ENCODE measurements at regions not wholly inside any gene's neighbourhood (a gene's known extent, or its start where the extent isn't known, plus 50 kb on each side); places are given as distances from the start of the nearest gene placed in this dataset.

- no peak overlapping the region for H3K9ac ChIP-seq (ENCODE audit: insufficient read depth in 1 of 2, low read length in 2 of 2)
- ATAC-seq (ENCODE audit: insufficient read depth, low FRiP score) (no peak), DNase-seq (peak in 2 of 3 donors; percentile 20 to 27)
- H3K9me3 ChIP-seq (ENCODE audit: control insufficient read depth in 4 of 4, insufficient read depth in 3 of 4, low read length in 3 of 4): peaks cover 0 to 4% (median 0%) of the 10 kb centered on the region in 4 donors
- TF ChIP-seq CTCF (IDR thresholded peaks at IDR 0.05; ENCODE audit: control extremely low read depth, extremely low read depth): no peak
- H3K27ac ChIP-seq (ENCODE audit: low read depth in 1 of 2, low read length in 1 of 2): no peak overlapping the region
- no peak overlapping the region for H3K4me3 ChIP-seq
- peaks cover 0 to 5% (median 0%) of the 10 kb centered on the region in 5 donors for H3K4me1 ChIP-seq (ENCODE audit: control insufficient read depth in 5 of 5, insufficient read depth in 5 of 5, low read length in 5 of 5)
- no peaks in the 10 kb centered on the region for H3K27me3 ChIP-seq (ENCODE audit: control insufficient read depth in 3 of 3, insufficient read depth in 3 of 3, low read length in 2 of 3)
- no peaks in the 10 kb centered on the region for H3K36me3 ChIP-seq (ENCODE audit: control insufficient read depth in 4 of 4, insufficient read depth in 4 of 4, low read length in 4 of 4)
- WGBS, 2 donors: 80 to 84% methylated on average over 7 of the region's 7 CpGs
These were observed 160.1 kb upstream of the ATP11B start for GRCh38 chr3:182633186-182633585.

DNA sequence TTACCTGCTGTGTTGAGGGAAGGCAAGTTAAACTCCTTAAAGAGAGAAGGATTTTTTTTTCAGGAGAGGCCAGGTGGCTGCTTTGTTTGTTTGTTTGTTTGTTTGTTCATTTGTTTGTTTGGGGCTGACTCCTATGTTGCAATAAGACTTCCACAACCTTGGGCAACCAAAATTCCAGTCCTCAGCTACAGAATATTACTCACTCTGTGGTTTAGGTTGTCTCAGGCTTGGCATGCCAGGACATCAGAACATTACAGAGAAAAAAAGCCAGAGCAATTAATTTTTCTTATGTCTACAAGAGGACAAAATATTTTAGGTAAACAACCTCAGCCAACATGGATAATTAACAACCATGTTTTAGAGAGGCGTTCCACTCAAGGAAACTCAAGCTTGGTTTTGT lies 156.7 kb upstream of the ATP11B start:
- Histone ChIP-seq H3K27ac (ENCODE audit: low read depth in 1 of 2, low read length in 1 of 2) (no peak overlapping the region), H3K9me3 (ENCODE audit: control insufficient read depth in 4 of 4, insufficient read depth in 3 of 4, low read length in 3 of 4) (peaks cover 0 to 4% (median 1%) of the 10 kb centered on the region in 4 donors), H3K27me3 (ENCODE audit: control insufficient read depth in 3 of 3, insufficient read depth in 3 of 3, low read length in 2 of 3) (peaks cover 0 to 2% (median 0%) of the 10 kb centered on the region in 3 donors), H3K4me3 (no peak overlapping the region), H3K9ac (ENCODE audit: insufficient read depth in 1 of 2, low read length in 2 of 2) (no peak overlapping the region), H3K4me1 (ENCODE audit: control insufficient read depth in 5 of 5, insufficient read depth in 5 of 5, low read length in 5 of 5) (peaks cover 0 to 5% (median 0%) of the 10 kb centered on the region in 5 donors), H3K36me3 (ENCODE audit: control insufficient read depth in 4 of 4, insufficient read depth in 4 of 4, low read length in 4 of 4) (no peaks in the 10 kb centered on the region)
- no peak for DNase-seq
- WGBS, 2 donors: 82 to 86% methylated on average over 1 of the region's 1 CpG
- no peak for TF ChIP-seq CTCF (IDR thresholded peaks at IDR 0.05; ENCODE audit: control extremely low read depth, extremely low read depth)
- ATAC-seq (ENCODE audit: insufficient read depth, low FRiP score): no peak

GRCh38 chr3:182637350-182638110 lies 155.8 kb upstream of the ATP11B start:
- Histone ChIP-seq H3K9ac (ENCODE audit: insufficient read depth in 1 of 2, low read length in 2 of 2) (no peak overlapping the region), H3K27me3 (ENCODE audit: control insufficient read depth in 3 of 3, insufficient read depth in 3 of 3, low read length in 2 of 3) (peaks cover 0 to 2% (median 0%) of the 10 kb centered on the region in 3 donors), H3K4me1 (ENCODE audit: control insufficient read depth in 5 of 5, insufficient read depth in 5 of 5, low read length in 5 of 5) (peaks cover 0 to under 1% (median 0%) of the 10 kb centered on the region in 5 donors), H3K27ac (ENCODE audit: low read depth in 1 of 2, low read length in 1 of 2) (no peak overlapping the region), H3K4me3 (no peak overlapping the region), H3K36me3 (ENCODE audit: control insufficient read depth in 4 of 4, insufficient read depth in 4 of 4, low read length in 4 of 4) (no peaks in the 10 kb centered on the region), H3K9me3 (ENCODE audit: control insufficient read depth in 4 of 4, insufficient read depth in 3 of 4, low read length in 3 of 4) (peaks cover 0 to 4% (median 1%) of the 10 kb centered on the region in 4 donors)
- 80 to 85% methylated on average over 2 of the region's 2 CpGs for WGBS, 2 donors
- ATAC-seq (ENCODE audit: insufficient read depth, low FRiP score) (no peak), DNase-seq (no peak)
- TF ChIP-seq CTCF (IDR thresholded peaks at IDR 0.05; ENCODE audit: control extremely low read depth, extremely low read depth): no peak
